HS-27A (cell line): ENCODE measurements at regions not wholly inside any gene's neighbourhood (a gene's known extent, or its start where the extent isn't known, plus 50 kb on each side); places are given as distances from the start of the nearest gene placed in this dataset.

ENCODE experiments used
- DNase-seq: peaks from one replicate; pipeline ENCODE4 v3.0.0-alpha.2; 2012; ENCODE audit warnings: low read depth, missing footprints

DNA sequence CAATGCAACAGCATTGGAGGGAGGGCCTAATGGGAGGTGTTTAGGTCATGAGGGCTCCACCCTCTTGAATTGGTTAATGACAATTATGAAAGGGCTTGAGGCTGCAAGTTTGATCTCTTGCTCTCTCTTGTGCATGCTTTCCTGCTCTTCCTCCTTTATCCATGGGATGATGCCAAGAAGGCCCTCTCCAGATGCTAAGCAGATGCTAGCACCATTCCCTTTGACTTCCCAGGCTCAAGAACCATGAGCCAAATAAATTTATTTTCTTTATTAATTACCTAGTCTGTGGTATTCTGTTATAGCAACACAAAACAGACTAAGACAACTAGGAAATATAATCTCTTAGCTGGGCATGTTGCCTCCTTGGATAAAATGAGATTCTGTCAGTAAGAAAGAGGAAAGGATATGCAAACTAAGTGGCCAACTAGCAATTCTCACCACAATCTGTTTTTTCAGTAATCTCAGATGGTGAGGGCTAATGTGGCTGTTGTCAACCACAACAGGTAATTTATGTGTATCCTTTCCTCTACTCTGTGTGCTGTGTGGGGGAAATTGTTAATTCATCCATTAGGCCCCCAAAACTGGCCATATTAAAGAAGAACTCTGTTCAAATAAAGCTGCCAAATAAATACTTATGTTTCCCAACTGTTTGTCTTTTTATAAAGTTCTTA is 269.1 kb upstream of the CD180 start:
- no peak for DNase-seq

DNA sequence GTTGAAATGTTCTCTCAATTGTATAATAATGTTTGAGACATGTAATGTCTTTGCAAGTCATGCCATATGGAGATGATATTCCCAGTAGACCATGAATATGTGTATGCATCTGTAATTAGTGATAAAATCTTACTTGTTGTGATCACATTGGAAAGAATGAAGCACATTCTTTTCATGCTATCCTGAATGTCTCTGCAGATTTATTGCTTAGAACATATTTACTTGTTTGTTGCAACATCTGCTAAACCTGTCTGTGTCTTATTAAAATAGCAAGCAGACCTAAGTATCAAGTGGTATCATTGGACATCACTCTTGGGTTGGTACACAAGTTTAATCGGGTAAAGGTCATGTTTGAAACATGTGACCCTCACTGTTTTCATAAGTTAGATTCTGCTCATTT is 265.5 kb upstream of the CD180 start:
- DNase-seq, result no peak

DNA sequence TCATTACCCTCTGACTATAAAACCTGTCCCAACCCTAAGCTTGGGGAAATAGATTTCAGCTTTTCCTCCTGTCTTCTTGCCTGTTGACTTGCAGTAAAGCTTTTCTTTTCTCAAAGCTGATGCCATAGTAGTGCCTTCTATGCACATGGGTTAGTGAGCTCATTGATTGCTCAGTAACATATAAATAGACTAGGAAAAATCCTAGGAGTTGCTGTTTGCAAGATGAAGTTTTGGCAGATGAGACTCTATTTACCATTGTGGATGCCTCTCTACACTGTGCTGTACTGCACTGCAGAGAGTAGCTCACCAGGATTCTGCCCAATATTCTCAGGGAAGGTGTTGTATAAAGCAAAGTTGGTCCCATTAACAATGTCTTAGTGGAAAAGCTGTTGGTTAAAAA is 262.7 kb upstream of the CD180 start:
- no peak for DNase-seq

DNA sequence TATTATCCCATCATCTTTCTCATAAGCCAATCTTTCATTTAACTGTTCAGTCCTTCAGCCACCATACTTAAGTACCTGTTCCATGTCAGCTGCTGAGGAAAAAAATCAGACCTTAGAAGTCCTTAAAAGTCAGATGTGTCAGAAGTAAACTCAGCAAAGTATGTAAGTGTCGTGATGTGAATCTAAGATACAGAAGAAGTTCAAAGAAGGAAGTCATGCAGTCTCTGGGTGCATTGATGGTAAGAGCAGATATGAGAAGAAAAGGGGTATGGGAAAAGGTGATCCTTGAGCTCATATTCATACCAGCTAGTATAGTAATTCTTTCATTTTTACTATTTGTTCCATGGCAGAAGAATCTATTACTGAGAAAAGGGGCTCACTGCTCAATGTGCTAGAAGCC is 259.4 kb upstream of the CD180 start:
- no peak for DNase-seq

DNA sequence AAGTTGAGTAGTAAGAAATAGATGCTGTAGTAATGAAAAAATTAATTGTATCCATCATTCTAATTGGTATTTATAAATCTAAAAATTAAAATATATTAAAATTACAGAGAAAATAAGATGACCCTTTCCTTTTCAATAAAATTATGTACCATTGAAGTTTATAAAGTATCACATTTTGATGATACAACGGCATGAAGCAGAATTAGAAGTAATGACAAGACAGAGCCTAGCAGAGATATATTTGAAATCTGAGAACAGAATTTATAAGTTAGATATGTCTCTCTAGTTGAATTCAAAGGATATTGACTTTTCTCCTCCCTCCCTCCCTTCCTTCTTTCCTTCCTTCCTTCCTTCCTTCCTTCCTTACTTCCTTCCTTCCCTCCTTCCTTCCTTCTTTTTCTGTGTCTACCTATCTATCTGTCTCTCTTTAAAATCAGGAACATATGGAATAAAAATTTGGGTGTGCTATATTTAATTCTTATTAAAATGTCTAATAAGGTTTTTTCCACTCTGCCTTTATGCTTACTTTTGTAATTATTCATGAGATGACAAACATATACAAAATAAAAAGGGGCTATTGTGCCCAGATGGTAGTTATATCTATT is 258.5 kb upstream of the CD180 start:
- no peak for DNase-seq

DNA sequence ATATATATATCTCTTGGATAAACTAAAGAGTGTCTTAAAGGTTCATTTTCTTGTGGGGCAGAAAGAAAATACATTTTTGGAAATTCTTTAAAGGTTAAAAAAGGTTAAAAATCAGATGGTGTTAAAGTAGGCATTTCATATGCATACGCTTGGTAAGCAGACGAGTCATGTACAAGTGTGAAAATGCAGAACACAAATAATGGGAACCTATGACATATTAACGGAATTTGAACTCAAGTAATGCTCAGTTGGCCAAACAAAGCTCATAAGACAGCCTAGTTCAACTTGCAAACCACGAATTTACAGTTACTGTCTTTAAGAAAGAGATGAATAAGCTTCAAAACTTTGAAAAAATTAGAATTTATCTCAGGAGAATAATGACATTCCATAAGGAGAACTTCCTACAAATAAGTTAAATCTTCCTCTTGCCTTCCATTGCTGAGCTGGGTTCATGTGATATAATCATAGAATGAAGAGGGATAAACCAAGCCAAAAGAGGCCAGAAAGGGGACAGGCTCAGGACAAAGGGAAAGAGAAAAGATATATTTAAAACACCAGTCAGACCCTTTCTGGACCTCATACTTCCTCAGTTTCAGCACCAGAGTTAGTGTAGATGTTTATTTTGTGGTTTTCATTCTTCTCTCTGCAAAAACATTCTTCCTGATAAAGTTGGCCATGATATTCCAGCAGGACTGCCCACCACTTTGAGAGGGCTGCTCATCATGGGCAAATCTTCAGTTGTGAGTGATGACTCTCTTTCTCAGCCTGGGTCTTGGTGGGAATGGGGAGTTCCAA is 256.7 kb upstream of the CD180 start:
- no peak for DNase-seq

DNA sequence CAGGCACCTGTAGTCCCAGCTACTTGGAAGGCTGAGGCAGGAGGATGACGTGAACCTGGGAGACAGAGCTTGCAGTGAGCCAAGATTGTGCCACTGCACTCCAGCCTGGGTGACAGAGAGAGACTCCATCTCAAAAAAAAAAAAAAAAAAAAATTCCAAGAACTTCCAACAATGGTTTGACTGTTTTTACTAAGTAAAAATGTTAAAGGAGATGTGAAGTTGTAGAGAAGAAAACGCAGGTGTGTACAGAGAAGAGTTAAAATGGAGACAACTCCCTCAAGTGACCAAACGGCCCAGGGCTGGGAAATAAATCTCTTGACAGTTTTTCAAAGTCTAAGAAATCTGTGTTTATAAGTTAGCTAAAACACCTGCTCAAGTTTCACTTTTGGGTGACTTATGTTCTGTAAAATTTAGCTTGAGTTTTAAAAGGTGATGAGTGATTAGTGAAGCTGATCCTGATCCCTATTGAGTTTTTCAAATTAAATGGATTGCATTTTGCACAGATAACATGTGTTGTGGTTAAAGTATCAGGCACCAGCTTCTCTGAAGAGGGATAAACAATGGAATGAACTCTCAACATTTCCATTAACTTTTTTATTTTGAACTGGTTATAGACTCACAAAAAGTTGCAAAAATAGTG is 255.2 kb upstream of the CD180 start:
- DNase-seq, result no peak

DNA sequence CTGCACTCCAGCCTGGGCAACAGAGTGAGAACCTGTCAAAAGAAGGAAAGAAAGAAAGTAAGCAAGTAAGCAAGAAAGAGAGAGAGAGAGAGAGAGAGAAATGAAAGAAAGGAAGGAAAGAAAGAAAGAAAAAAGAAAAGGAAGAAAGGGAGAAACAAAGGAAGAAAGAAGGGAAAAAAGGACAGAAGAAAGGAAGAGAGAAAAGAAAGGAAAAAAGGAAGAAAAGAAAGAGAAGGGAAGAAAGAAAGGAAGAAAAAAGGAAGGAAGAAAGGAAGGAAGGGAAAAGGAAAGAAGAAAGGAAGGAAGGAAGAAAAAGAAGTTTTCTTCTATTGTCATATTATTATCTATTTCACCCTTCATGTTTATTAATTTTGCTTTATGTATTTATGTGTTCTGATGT is 251.1 kb upstream of the CD180 start:
- DNase-seq, result no peak

DNA sequence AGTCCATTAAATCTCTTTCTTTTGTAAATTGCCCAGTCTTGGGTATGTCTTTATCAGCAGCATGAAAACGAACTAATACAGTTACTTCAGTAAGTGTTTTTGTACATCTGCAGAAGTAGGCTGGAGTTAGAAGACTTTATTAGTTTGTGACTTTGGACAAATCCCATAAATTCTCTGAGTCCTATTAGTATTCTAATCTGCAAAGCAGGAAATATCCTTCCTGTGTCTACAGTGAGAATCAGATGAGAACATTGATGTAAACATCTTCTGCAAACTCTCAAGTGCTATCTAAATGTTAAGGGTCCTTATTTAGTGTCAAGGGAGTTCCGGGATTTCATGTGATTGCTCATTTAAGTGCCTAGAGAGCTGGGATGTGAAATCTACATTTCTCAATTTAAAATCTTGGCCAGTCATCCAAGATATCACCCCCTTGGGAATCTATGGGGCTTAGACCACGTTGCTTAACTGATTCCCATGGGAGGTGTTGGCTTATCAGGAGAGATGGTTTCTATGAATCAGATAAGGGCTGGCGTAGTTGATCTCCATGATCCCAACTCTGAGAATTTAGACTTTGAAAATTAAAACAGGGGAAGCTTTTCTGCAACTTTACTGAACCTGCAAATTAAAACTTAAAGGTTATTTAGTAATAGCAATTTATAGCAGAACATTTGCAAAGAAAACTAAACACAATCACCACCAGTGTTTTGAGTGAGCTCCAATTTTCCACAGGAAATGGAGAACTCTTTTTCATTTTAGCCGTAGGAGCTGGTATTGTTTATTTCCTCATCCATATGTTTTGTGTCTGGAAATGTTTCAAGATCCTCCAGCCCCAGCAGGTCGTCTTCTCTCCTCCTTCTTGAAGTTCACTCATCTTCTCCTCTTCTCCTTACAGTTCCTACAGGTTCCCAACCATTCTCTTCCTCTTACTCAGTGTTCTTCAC is 241.6 kb upstream of the CD180 start:
- no peak for DNase-seq

DNA sequence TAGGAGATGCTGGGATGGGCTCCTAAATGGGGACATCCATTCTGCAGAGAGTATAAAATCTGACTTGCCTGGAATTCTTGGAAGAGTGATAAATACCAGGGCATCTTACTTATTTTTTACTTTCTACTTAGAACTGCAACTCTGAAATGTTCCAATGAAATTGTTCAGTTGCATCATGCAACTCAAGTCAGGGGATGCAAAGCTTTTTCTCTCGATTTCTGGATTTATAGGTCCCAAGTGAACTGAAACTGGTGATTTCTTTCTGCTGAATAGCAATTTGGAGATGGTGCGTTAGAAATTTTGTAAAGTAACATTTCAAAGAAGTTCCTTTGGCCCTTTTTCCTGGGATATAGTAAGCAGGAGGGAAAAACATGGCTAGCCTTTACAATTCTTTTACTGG is 238.4 kb upstream of the CD180 start:
- no peak for DNase-seq

DNA sequence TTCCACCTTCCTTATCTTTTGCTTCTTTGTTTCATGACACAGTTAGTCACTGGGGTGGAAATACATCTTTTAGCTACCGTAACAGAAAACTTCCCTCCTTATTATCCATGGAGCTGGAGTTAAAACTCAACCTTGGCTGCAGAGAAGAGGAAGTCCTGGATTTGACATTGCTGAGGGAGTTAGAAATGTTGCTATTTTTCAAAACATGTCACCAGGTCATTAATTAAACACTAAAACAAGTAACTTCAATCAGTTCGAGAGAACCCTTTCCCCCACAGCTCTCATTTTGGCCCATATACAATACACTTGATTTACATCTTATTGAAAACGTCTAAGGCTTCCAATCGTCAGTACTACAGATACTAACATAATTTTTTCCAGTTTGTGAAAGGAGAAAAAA is 237.9 kb upstream of the CD180 start:
- no peak for DNase-seq

DNA sequence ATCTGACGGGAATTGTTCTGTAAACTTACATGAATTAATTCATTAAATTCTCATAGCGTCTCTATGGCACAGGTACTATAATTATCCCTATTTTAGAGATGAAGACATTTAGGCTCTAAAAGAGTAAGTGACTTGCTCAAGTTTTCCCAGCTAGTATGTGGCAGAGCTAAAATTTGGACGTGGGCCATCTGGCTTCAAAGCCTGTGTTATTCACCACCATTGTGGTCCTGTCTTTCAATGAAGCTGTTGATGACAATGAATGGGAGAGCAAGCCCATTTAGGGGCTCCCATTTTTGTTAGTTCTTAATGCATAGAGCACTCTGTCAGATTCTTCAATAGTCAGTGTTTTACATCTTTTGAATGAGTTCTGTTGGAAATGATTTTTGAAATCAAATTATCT is 236.0 kb upstream of the CD180 start:
- no peak for DNase-seq

DNA sequence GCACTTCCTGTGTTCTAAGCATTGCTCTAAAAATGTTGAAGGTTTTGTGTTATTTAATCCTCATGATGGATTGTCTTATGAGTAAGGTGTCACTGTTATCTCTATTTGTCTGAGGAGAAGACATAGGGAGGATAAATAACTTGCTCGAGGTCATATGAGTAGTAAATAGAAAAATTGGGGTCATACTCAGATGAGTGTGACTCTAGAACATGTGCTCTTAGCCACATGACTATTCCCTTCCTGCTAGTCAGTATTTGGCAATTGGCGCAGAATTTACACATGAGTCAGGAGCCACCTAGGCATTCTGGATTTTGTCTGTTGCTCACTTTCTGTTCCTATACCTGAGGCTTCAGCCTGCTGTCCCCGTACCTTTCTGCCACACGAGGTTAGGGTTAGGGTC is 234.6 kb upstream of the CD180 start:
- no peak for DNase-seq

DNA sequence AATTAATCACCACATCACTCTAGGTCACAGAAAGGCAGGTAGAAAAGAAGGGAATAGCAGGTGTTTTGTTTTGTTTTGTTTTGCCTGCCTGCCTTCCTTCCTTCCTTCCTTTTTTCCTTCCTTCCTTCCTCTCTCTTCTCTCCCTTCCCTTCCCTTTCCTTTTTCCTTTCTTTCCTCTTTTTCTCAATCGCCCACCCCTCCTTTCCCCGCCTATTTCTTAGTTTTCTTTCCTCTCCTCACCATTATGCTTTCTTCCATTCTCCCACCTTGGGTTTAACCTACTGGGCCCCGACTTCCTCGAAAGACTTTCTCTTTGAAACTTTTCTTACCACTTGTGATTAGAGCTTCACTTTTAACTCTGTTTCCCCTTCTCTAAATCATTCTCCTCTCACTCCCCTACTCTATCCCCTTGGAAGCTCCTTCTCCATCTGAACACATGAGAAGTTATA is 231.3 kb upstream of the CD180 start:
- no peak for DNase-seq

DNA sequence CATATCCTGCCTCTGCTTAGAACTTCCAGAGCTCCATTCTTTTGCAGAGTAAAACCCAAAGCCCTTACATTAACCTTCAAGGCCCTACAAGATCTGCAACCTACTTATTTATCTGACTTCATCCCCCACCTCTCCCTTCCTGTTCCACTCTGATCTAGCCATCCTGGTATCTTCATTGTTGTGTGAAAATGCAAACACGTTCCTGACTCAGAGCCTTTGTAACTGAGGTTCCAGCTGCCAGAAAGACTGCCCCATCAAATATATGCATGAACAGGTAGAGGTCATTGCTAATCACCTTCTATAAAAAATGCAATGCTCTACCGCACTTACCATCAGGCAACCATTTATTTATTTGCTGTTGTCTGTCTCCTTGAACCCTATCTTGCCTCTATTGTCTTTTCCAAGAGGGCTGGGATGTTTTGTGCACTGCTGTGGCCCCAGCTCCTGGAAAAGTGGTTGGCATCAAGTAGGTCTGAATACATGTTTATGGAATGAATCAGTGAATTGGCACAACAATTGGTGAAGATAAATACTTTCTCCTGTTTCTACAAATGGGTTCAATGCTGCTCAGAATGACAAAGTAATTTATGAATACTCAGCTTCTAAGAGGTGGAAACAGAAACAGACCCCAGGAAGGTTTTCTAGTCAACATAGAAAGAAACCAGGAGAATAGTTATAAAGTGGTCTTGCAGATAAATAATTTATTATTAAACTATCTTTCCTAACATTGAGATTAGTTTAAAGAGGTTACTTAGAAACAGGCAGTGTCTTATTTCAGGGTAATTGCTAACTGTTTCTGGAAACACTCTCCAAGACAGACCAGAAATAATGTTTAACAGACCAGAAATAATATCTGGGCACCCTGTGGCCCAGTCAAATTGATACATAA is 230.6 kb upstream of the CD180 start:
- no peak for DNase-seq

DNA sequence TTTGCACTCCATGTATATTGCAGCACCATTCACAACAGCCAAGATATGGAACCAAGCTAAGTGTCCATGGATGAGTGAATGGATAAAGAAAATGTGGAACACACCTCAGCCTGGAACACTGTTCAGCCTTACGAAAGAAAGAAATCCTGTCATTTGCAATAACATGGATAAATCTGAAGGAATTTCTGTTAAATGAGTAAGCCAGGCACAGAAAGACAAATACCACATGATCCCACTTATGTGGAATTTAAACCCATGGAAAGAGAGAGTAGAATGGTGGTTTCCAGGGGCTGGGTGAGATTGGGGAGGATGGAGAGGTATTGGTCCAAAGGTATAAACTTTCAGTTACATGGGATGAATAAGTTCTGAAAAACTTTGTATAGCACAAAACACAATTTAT is 228.9 kb upstream of the CD180 start:
- DNase-seq, result no peak

DNA sequence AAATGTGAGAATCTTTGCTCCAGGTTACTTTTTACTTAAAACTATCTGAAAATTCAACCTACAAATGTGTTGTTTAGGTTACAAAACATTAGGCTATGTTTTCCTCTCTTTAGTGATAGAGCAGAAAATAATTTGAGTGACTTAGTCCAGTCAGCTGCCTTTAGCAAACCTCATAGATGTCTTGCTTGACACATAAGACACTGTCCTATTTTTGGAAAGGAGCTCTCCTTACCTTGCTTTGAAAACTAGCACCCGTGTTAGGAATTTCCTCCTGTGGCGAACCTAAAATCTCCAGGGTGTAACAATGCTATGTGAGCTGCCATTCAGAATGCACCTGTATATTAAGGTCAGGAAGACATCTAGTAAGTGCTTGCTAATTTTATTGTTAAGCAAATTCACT is 221.2 kb upstream of the CD180 start:
- DNase-seq, result no peak

DNA sequence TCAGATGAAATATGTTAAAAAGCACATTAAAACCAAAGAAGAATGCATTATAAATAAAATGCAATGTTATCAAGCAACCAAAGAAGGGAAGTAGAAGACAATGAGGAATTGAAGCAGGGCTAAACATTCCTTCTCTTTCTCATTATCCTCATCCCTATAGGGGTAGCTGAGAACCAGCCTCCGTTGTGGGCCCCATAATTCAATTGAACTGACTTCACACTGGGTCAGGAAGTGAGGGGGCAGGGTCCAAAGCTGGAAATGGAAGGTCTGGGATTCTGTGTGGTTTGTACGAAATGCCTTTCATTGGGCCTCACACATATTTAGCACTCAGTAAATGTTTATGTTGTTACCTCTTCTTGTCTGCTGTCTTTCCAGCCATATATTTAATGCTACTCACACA is 220.4 kb upstream of the CD180 start:
- DNase-seq, result no peak

DNA sequence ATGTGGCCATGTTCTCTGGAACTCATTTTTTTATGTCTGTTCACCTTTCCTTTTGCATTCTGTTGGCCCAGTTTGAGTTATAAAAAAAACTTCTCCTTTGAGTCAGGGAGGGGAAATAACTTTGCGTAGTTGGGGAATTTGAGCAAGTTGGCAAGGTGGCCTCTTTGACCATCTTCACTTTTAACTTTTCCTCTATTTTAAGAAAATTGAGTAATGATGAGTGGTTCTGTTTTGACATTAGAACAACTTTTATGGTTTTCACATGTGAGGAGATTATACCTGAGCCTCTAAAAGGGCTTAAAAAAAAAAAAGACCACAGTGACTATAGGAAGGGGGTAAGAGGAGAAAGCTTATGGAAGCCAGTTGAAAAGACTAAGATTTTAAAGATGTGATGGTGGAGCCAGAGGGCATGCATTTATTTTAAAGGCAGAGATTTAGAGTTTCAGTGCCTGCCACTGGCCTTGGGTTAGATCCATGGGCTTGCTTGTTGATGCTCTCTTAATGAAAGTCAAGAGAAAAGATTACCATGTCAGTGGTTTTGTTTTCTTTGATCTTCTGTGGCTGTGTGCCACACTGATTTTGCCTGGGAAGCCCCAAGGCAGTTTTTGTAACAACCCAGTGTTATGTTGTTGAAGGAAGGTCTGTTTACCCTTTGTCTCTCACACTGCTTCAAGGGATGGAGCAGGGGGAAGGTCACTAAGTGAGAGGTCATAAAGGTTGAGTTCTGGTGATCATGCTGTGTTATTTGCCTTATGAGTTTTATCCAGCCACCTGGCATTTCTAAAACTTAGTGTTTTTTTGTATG is 219.7 kb upstream of the CD180 start:
- no peak for DNase-seq

DNA sequence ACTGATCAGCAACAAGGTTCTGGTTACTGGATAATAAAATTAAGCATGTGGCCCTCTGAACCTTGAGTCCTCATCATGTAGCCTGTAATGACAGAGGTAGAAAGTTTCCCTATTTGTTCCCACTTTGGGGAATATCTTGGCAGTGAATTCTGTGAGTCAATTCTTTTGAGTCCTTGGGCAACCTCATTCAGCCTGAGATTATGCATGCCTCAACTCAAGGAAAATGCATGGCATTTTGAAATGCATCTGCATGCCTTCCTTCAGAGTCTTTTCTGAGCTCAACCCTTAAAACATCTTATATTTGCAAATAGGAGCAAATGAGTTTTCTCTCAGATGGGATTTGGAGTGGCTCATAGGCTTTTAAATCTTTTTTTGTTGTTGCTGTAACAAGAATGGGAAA is 218.1 kb upstream of the CD180 start:
- DNase-seq, result no peak
